HG03575 (cell line): ENCODE measurements at regions not wholly inside any gene's neighbourhood (a gene's known extent, or its start where the extent isn't known, plus 50 kb on each side); places are given as distances from the start of the nearest gene placed in this dataset.
A peak's percentile ranks its signal among the peaks of the same experiment; 100 is the strongest.

Experiments
- ATAC-seq: cut with Tn5 transposase; IDR thresholded peaks from one replicate; pipeline ENCODE4 v1.9.1; 2021; ENCODE audit not compliant: unreplicated experiment, insufficient number of reproducible peaks, low FRiP score; ENCODE audit errors: extremely low read depth

DNA sequence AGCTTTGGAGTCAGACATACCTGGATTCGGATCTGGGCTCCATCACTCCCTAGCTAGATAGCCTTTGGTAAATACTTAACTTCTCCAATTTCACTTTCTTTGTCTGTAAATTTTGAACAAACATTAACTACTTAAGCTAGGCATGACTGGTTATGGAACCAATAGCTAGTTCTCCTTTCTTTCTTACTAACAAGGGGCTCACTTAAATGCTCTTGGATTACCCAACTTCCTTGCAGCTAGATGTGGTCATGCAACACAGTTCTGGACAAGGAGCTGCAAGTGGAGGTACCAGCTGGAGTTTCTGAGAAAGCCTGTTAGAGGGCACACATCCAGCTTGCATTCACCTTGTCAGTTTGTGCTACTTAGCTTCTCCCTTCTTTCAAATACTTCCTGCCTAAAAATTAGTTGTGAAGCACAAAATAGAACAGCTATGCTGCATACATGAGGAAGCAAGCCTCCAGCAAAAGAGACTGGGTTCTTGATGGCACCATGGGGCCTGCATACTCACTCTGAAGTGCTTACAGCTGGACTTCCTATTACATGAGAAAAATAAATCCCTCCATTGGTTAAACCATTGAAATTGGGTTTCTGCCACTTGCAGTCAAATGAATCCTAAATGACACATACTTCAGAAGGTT lies 210.1 kb upstream of the EEA1 start:
- ATAC-seq, result peak; percentile 38

- no peak for ATAC-seq
Measured at GRCh38 chr12:93140325-93140724, 211.2 kb upstream of the EEA1 start.

DNA sequence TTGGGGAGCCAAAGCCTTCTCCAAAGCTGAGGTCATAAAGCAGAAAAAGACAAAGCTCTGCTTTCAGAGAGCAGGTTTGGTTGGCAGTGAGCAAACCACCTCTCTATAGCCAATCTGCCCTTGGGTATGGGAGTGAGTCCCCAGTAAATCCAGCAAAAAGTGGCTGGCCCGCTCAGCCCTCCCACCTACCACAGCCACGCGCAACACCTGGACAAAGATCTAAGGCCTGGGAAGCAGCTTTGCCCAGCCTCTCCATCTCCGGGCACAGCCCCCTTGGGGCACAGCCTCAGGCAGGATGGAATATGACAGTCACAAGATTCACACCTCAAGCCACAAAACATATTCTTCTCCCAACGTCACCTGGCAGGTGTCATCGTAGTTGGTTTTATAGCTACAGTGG lies 211.7 kb upstream of the EEA1 start:
- ATAC-seq, result no peak

- ATAC-seq, result no peak
Measured at GRCh38 chr12:93142881-93143280, 213.8 kb upstream of the EEA1 start.

GRCh38 chr12:93144109-93144508 lies 215.0 kb upstream of the EEA1 start:
- ATAC-seq, result no peak

DNA sequence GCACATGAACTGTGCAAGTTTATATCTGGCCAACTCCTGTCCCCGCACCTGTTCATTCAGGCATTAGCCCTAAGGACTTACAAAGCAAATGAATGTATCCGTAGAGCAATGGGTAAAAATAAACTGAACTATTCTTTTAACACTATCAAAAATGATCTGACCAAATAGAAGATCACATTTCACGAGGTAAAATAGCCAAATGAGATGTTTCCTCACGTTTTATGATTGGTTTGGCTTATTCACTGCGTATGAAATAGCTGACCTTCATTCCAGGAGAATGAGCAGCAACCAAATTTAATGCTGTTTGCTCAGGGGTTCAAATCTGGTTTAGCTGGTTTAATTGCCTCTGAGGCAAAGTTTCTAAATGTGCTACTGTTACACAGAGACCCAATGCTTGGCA lies 216.0 kb upstream of the EEA1 start:
- no peak for ATAC-seq

GRCh38 chr12:93146263-93146939 lies 217.3 kb upstream of the EEA1 start:
- no peak for ATAC-seq

- no peak for ATAC-seq
Measured at GRCh38 chr12:93146970-93147369, 217.9 kb upstream of the EEA1 start.

GRCh38 chr12:93148412-93148811 lies 219.3 kb upstream of the EEA1 start:
- no peak for ATAC-seq

GRCh38 chr12:93149229-93149628 lies 220.1 kb upstream of the EEA1 start:
- ATAC-seq, result no peak

GRCh38 chr12:93151079-93151762 lies 222.1 kb upstream of the EEA1 start:
- no peak for ATAC-seq

GRCh38 chr12:93152617-93153016 lies 223.5 kb upstream of the EEA1 start:
- ATAC-seq, result no peak

GRCh38 chr12:93153321-93153720 lies 224.2 kb upstream of the EEA1 start:
- ATAC-seq, result no peak

DNA sequence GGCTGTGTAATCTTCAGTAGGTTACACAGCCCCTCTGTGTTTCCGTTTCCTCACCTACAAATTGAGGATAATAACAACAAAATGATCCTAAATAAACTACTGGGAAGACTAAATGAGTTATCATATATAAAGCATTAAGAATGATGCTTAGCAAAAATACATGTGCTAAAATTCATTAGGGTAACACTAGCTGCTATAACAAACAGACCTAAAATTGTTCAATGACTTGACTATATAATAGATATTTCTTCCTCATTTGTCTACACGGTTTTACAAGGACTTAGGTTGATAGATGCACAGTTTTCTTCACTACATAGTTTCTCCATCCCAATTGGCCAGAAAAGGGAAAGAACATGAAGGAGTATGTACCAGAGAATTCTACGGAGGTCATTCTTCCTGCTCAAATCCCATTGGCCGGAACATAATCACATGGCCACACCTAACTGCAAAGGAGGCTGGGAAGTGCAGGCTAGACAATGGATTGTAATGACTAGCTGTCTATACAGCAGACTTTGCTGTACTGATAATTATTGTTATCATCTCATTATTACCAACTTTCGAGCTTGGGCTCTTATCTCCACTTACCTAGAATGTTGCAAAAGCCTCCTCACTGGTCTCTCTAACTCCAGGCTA lies 223.5 kb upstream of the NUDT4 start:
- ATAC-seq, result no peak

- ATAC-seq, result no peak
Measured at GRCh38 chr12:93154753-93155480, 222.8 kb upstream of the NUDT4 start.

- no peak for ATAC-seq
Measured at GRCh38 chr12:93156086-93156716, 221.5 kb upstream of the NUDT4 start.

- ATAC-seq, result no peak
Measured at GRCh38 chr12:93157279-93157678, 220.4 kb upstream of the NUDT4 start.

GRCh38 chr12:93158065-93158843 lies 219.5 kb upstream of the NUDT4 start:
- ATAC-seq, result no peak
